GM18511 (cell line): ENCODE measurements at regions not wholly inside any gene's neighbourhood (a gene's known extent, or its start where the extent isn't known, plus 50 kb on each side); places are given as distances from the start of the nearest gene placed in this dataset.

Experiments used
- ATAC-seq: cut with Tn5 transposase; IDR thresholded peaks from one replicate; pipeline ENCODE4 v1.9.1; 2021; ENCODE audit warnings: mild to moderate bottlenecking, moderate library complexity; ENCODE audit not compliant: unreplicated experiment

GRCh38 chr17:72360386-72360940, 239.6 kb downstream of the SOX9 start:
- no peak for ATAC-seq

DNA sequence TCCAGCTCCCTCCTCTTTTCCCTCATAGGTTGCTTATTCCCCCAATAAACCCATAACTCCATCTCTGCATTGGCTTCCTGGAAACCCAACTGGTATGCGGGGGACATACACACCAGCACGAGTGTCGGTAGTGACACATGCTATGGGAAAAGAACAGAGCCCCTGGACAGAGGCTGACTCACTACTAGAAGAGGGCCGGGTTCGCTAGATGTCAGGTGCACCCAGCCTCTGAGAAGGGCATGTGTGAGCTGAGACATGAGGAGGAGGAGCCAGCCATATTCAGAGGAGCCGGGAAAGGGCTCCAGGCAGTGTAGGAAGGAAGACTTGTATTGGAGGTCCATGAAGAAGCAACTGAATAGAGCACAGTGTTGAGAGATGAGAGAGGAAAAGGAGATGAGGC, 241.1 kb downstream of the SOX9 start:
- ATAC-seq = no peak

GRCh38 chr17:72362376-72363088, 241.7 kb downstream of the SOX9 start:
- no peak for ATAC-seq

GRCh38 chr17:72363089-72363610, 242.3 kb downstream of the SOX9 start:
- no peak for ATAC-seq

GRCh38 chr17:72365857-72366414, 245.1 kb downstream of the SOX9 start:
- no peak for ATAC-seq

DNA sequence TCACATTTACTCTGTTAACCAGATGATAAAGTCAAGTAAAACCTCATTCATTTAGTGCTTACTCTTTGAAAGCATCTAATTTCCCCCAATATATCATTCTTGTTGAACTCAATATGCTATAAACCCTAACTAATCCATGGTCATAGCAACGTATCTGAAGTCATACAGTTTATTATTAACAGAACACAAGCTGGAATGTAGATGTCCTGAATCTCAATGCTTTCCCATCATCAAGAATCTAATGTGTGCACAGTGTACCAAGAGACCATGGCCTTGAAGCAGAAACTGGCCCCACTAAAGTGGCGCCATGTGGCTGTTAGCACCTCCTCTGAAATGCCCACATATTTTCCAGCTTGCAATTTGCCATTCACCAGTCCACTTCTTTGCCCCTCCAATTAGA, 245.8 kb downstream of the SOX9 start:
- ATAC-seq = no peak

GRCh38 chr17:72368191-72368590, 247.4 kb downstream of the SOX9 start:
- ATAC-seq = no peak

GRCh38 chr17:72369366-72369765, 248.5 kb downstream of the SOX9 start:
- no peak for ATAC-seq

DNA sequence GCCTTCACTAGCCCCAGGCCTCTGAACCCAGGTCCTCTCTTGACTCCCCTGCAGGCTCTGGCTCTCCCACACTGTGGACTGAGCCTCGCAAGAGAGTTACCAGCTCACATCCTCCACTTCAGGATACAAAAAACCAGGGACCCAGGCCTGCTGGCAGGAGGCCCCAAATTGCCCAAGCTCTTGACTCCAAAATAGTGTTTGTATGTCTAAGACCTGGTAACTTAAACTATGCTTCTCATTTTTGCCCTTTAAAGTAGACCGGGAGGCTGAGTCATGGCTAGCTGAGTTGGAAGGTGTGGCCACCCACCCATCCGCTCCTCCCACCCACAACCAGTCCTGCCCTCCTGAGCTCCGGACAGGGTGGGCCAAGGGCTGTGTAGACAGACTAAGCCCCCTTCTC, 250.0 kb downstream of the SOX9 start:
- no peak for ATAC-seq

- no peak for ATAC-seq
Measured at GRCh38 chr17:72372185-72372584, 251.4 kb downstream of the SOX9 start.

GRCh38 chr17:72373910-72374741, 253.3 kb downstream of the SOX9 start:
- ATAC-seq = no peak

GRCh38 chr17:72376526-72377345, 255.9 kb downstream of the SOX9 start:
- no peak for ATAC-seq

DNA sequence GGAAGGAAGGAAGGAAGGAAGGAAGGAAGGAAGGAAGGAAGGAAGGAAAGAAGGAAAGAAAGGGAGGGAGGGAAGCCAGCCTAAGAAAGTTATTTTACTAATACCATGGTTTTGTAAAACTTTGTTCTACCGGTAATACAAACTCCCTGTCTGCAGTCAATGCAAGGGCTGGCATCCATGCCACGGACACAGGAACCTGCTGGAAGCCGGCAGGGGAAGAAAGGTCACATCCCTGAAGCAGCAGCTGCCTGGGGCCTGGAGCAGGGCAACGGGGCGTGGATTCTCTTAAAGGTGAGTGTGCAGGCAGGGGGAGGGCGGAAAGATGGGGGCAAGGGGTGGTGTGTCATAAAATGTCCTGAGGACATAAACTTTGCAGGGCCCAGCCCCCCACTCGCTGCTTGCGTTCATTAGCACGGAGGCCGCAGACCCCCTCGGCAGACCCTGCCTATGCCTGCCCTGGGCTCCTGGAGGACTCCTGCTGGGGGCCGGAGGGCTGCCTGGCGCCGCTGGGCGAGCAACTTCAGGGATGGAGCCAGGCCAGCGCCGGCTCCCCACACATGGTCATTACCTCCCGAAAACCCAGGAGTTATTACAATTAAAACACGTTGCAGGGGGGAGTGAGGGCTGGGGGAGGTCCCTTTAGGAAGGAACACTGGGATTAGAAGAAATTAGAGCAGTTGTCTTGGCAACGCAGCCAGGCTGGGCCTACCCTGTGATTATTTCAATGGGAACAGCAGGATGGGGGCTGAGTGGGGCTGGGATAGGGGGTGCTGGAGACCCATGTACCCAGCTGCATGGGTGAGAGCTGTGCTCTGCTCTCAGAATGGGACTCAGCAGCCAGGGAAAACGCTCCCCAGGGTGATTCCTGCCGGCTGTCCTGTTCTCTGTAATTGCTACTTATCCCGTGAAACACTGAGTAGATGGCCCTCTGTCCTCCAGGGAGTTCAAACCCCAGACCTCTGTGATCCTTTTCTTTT, 257.9 kb downstream of the SOX9 start:
- ATAC-seq = no peak

- ATAC-seq = no peak
Measured at GRCh38 chr17:72379516-72379915, 258.7 kb downstream of the SOX9 start.

GRCh38 chr17:72380120-72380519, 259.3 kb downstream of the SOX9 start:
- no peak for ATAC-seq

GRCh38 chr17:72380737-72381136, 259.9 kb downstream of the SOX9 start:
- ATAC-seq = no peak

DNA sequence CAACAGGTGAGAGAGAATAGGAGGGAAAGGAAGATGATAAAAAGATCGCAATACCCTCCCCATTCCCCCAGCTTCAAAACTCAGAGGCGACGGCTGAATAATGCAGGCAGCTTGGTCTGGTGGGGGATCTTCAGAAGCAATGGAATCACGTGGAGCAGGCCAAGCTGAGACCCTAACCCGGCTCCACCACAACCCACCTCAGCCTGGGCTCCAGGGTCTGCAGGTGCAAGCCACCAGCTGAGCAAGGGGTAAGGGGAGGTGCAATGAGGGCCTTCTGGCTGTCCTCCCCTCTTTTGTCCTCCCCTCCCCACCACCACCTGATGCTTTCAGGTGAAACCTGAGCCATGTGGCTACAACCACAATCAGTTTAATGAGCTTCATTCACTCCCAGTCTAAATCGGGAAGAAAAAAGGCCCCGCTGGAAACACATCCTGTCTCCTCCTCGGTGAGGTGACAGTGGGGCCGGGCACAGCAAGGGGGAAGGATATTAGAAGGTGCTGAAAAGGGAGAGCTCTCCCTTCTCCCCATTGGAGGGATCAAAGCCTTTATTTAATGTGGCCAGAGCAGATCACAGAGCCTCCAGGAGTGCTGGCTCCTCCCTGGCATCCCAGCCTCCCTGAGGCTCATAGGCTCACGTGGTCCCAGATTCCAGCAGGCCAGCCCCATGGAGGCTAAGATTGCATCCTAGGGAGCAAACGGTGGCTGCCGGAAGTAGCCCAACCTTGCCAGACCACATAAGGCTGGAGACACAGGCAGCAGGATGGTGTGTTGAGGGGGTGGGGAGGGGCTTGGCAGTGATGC, 261.0 kb downstream of the SOX9 start:
- ATAC-seq = no peak

DNA sequence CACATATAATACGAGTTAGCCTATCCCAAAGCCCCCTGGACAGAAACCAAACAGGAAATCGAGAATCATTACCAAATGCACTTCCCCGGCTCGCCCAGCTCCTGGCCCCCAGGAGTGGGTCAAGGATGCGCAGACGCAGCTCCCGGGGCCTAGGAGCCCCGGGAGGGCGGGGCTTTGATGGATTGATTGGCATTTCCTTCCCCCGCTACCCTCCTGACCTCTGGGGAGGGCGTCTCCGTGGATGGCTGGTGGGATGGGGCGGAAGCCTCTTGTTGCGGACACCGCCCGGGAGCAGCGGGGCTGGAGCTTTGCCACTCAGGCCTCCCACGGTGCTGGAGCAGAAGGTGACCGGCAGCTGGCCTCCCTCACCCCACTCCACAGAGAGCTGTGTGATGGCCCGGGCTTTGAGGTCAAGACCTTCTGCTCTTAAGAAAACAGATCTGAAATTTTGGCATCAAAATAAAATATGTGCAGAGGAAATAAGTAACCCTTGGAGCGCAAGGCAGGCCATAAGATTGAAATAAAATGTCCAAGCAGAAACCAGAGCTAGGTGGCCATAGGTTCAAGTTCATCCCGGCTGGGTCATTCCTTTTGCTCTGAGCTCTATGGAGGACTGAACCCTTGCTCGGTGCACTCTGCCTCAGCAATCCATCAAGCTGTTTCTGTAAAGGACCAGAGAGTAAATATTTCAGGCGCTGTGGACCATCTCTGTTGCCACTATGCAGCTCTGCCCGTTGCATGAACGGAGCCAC, 262.3 kb downstream of the SOX9 start:
- ATAC-seq = no peak
